ENCODE measurements at regions not wholly inside any gene's neighbourhood (a gene's known extent, or its start where the extent isn't known, plus 50 kb on each side); places are given as distances from the start of the nearest gene placed in this dataset.

GRCh38 chr7:46871516-46871915, 710.4 kb downstream of the TNS3 start:
- TF ChIP-seq CTCF (conservative IDR thresholded peaks at IDR 0.05; ENCODE audit: low read length) (no peak), EZH2phosphoT487 (IDR thresholded peaks at IDR 0.05; ENCODE audit: borderline replicate concordance, low read depth, low read length) (no peak)
